ENCODE measurements at regions not wholly inside any gene's neighbourhood (a gene's known extent, or its start where the extent isn't known, plus 50 kb on each side); places are given as distances from the start of the nearest gene placed in this dataset.

DNA sequence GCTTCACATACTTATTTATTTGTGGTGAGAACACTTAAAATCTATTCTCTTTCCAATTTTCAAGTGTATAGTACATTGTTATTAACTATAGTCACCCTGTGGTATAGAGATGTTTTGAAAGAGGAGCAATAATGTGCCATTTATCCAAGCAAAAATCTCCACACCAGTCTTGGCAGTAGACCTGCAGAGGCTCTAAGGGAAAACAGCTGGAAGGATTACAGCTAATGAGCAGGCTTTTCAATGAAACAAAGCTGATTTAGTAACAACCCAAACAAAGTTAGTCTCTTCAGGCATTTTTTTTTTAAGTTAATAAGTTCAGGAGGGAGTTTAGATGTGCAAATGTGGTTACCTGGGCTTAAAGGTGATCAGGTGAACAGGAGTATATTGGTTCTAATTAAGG is 101.9 kb downstream of the EVX1 start:
- Histone ChIP-seq H2AFZ (ENCODE audit: low read length) (no peak overlapping the region), H3K4me2 (ENCODE audit: low read depth, low read length) (no peak overlapping the region), H3K9me3 (ENCODE audit: low read length) (no peaks in the 10 kb centered on the region), H3K27me3 (ENCODE audit: control insufficient read depth in 1 of 2, insufficient read depth in 2 of 2, low read length in 2 of 2) (peaks cover 0 to 14% of the 10 kb centered on the region in 2 experiments; a peak in 2 of 5 replicates), H3K79me2 (ENCODE audit: insufficient read depth, low read length) (no peaks in the 10 kb centered on the region), H3K27ac (ENCODE audit: extremely low read length, insufficient read depth, low read length) (no peak overlapping the region), H3K4me1 (ENCODE audit: insufficient read depth, low read length) (peaks cover 22% of the 10 kb centered on the region), H4K20me1 (ENCODE audit: insufficient read depth, low read length) (no peaks in the 10 kb centered on the region), H3K36me3 (replicated peaks in 1 of 2; ENCODE audit: control insufficient read depth in 1 of 2, insufficient read depth in 2 of 2, low read length in 2 of 2) (no peaks in the 10 kb centered on the region), H3K4me3 (replicated peaks in 1 of 3; ENCODE audit: insufficient read depth in 1 of 3, low read depth in 2 of 3, low read length in 3 of 3) (no peak overlapping the region), H3K9ac (ENCODE audit: insufficient read depth, low read depth, low read length) (no peak overlapping the region)
- POLR2A ChIA-PET, result no interaction called here
- FAIRE-seq (no peak), DNase-seq (ENCODE audit: low spot score) (no peak), ATAC-seq (no peak)
- intact Hi-C loops (cut with micrococcal nuclease; ENCODE audit: unreplicated experiment) (no loop called here), in situ Hi-C loops (cut with HindIII; ENCODE audit: extremely low pct_ligation_motif_present, low pct_unique_long_range_greater_than_20kb) (no loop called here)
- TF ChIP-seq ZFP90 (CRISPR knock-in tag; IDR thresholded peaks at IDR 0.05; ENCODE audit: borderline replicate concordance) (no peak), PCBP2 (optimal IDR thresholded peaks at IDR 0.05; ENCODE audit: low read depth, low read length, poor library complexity, severe bottlenecking) (no peak), MTF1 (CRISPR knock-in tag; IDR thresholded peaks at IDR 0.05) (no peak), MEIS2 (CRISPR knock-in tag; IDR thresholded peaks at IDR 0.05) (no peak), MYPOP (CRISPR knock-in tag; IDR thresholded peaks at IDR 0.05) (no peak), ZNF260 (CRISPR knock-in tag; IDR thresholded peaks at IDR 0.05; ENCODE audit: borderline replicate concordance, low read depth) (no peak), POLR2G (IDR thresholded peaks at IDR 0.05; ENCODE audit: low read depth, low read length) (no peak), MXD4 (CRISPR knock-in tag; IDR thresholded peaks at IDR 0.05) (no peak), ZNF709 (CRISPR knock-in tag; IDR thresholded peaks at IDR 0.05) (no peak), REXO4 (CRISPR knock-in tag; IDR thresholded peaks at IDR 0.05; ENCODE audit: borderline replicate concordance) (no peak), PRDM15 (CRISPR knock-in tag; IDR thresholded peaks at IDR 0.05) (no peak), ZNF660 (CRISPR knock-in tag; IDR thresholded peaks at IDR 0.05; ENCODE audit: borderline replicate concordance, low read depth) (no peak), ZNF337 (CRISPR knock-in tag; IDR thresholded peaks at IDR 0.05; ENCODE audit: borderline replicate concordance, low read depth) (no peak), SP1 (IDR thresholded peaks at IDR 0.05) (no peak), SP1 (CRISPR knock-in tag; IDR thresholded peaks at IDR 0.05) (no peak)
- TF ChIP-seq, protein P1, sequence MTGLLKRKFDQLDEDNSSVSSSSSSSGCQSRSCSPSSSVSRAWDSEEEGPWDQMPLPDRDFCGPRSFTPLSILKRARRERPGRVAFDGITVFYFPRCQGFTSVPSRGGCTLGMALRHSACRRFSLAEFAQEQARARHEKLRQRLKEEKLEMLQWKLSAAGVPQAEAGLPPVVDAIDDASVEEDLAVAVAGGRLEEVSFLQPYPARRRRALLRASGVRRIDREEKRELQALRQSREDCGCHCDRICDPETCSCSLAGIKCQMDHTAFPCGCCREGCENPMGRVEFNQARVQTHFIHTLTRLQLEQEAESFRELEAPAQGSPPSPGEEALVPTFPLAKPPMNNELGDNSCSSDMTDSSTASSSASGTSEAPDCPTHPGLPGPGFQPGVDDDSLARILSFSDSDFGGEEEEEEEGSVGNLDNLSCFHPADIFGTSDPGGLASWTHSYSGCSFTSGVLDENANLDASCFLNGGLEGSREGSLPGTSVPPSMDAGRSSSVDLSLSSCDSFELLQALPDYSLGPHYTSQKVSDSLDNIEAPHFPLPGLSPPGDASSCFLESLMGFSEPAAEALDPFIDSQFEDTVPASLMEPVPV (CRISPR knock-in tag; IDR thresholded peaks at IDR 0.05), result no peak
- BruUV-seq (replicated peaks), result no TSS peak
- CTCF ChIA-PET (ENCODE audit: low intra/inter-chr PET ratio, low total read pairs), result no interaction called here
